ENCODE measurements at regions not wholly inside any gene's neighbourhood (a gene's known extent, or its start where the extent isn't known, plus 50 kb on each side); places are given as distances from the start of the nearest gene placed in this dataset.

GRCh38 chr9:89883401-89884341 is 278.9 kb downstream of the GADD45G start:
- DNase-seq, result no peak

- DNase-seq, result peak; percentile 66
Observed at GRCh38 chr9:89884356-89885083, 279.7 kb downstream of the GADD45G start.

- no peak for DNase-seq
Observed at GRCh38 chr9:89885156-89885555, 280.3 kb downstream of the GADD45G start.

GRCh38 chr9:89886281-89886700 is 281.5 kb downstream of the GADD45G start:
- no peak for DNase-seq

GRCh38 chr9:89887286-89887685 is 282.5 kb downstream of the GADD45G start:
- no peak for DNase-seq

- DNase-seq, result no peak
Observed at GRCh38 chr9:89888233-89888632, 283.4 kb downstream of the GADD45G start.

- DNase-seq, result no peak
Observed at GRCh38 chr9:89888677-89889076, 283.9 kb downstream of the GADD45G start.

- no peak for DNase-seq
Observed at GRCh38 chr9:89889865-89890264, 285.1 kb downstream of the GADD45G start.

- DNase-seq, result no peak
Observed at GRCh38 chr9:89890326-89890980, 285.6 kb downstream of the GADD45G start.

- no peak for DNase-seq
Observed at GRCh38 chr9:89891221-89891590, 286.4 kb downstream of the GADD45G start.

- DNase-seq, result peak; percentile 82
Observed at GRCh38 chr9:89891591-89892304, 286.9 kb downstream of the GADD45G start.

GRCh38 chr9:89892920-89893319 is 288.1 kb downstream of the GADD45G start:
- no peak for DNase-seq

- DNase-seq, result no peak
Observed at GRCh38 chr9:89893886-89894285, 289.1 kb downstream of the GADD45G start.

- DNase-seq, result no peak
Observed at GRCh38 chr9:89896806-89897340, 292.1 kb downstream of the GADD45G start.

- DNase-seq, result peak; percentile 56
Observed at GRCh38 chr9:89899573-89899972, 294.8 kb downstream of the GADD45G start.

GRCh38 chr9:89901920-89902319 is 297.1 kb downstream of the GADD45G start:
- no peak for DNase-seq

- DNase-seq, result no peak
Observed at GRCh38 chr9:89902450-89903140, 297.8 kb downstream of the GADD45G start.

GRCh38 chr9:89903141-89903475 is 298.3 kb downstream of the GADD45G start:
- DNase-seq, result no peak

- no peak for DNase-seq
Observed at GRCh38 chr9:89905606-89906338, 301.0 kb downstream of the GADD45G start.

- DNase-seq, result no peak
Observed at GRCh38 chr9:89911721-89912604, 307.2 kb downstream of the GADD45G start.
